HCT116 (cell line): ENCODE measurements at regions not wholly inside any gene's neighbourhood (a gene's known extent, or its start where the extent isn't known, plus 50 kb on each side); places are given as distances from the start of the nearest gene placed in this dataset.
A peak's percentile ranks its signal among the peaks of the same experiment; 100 is the strongest.
"Not testable (repeated sequence)": the region's sequence is repeated elsewhere in the genome, so short reads cannot be mapped to it uniquely, and the experiment has no call there.

Experiments used
- ATAC-seq: fragments of 200-7000 bp; cut with Tn5 transposase; 2 replicates; pipeline ENCODE4 v1.9.1; 2020; ENCODE audit warnings: mild to moderate bottlenecking, moderate library complexity
- BruUV-seq: library from RNA; stranded (reverse); fragments of 400-500 nt; replicated peaks from 2 replicates; lab custom pipeline; 2021; lab: Mats Ljungman, UMichigan
- CTCF ChIA-PET: fragments of 300-600 bp; sonication (Branson Sonifier 250); formaldehyde crosslinking; loops from one replicate; lab custom pipeline; 2021; ENCODE audit warnings: antibody characterized with exemption; lab: Charles Lee
- POLR2A ChIA-PET: fragments of 300-600, 350-600 bp; sonication (Branson Sonifier 250); formaldehyde crosslinking; loops from one replicate; lab custom pipeline; 2021; ENCODE audit warnings: antibody characterized with exemption; lab: Charles Lee
- RAD21 ChIA-PET, 2 experiments: fragments of 300-600 bp; sonication (Branson Sonifier 250); formaldehyde crosslinking; loops; one replicate each; lab custom pipeline; 2023; ENCODE audit warnings: low total read pairs in 2 of 2; ENCODE audit not compliant: uncharacterized antibody in 2 of 2, unreplicated experiment in 2 of 2, low non-redundant PET in 1 of 2; lab: Charles Lee
- DNase-seq: peaks from one replicate; pipeline ENCODE4 v3.0.0-alpha.2; 2010; ENCODE audit warnings: low read depth, low spot score
- H2AFZ ChIP-seq: fragments of 200-600 bp; shearing (Covaris generic), sonication (generic); 2 replicates; pipeline ENCODE4 v1.6.1; 2017; ENCODE audit warnings: low read depth, mixed run types, mixed read lengths, antibody characterized with exemption, low read length; ENCODE audit not compliant: poor library complexity, severe bottlenecking
- H3K27ac ChIP-seq: 2 replicates; pipeline ENCODE4 v1.5.1; 2012; ENCODE audit warnings: low read depth, low read length
- H3K27me3 ChIP-seq: fragments of 200-600 bp; sonication (generic); 2 replicates; pipeline ENCODE4 v1.6.1; 2016; ENCODE audit warnings: mixed run types, low read length, mixed read lengths; ENCODE audit not compliant: insufficient read depth
- H3K36me3 ChIP-seq, 2 experiments: fragments of 200-500 bp in 1 of 2; fragments of 200-600 bp in 1 of 2; sonication (Bioruptor generic) in 1 of 2; sonication (generic) in 1 of 2; 2 replicates each; pipeline versions ENCODE4 v1.5.1 to v1.6.1; 2014 to 2016; ENCODE audit warnings: low read length in 2 of 2, inconsistent platforms in 1 of 2, mixed read lengths in 1 of 2, mixed run types in 1 of 2; ENCODE audit not compliant: insufficient read depth in 2 of 2, control insufficient read depth in 1 of 2
- H3K4me1 ChIP-seq, 2 experiments: fragments of 200-600 bp in 1 of 2; sonication (generic) in 1 of 2; 2 replicates each; pipeline versions ENCODE4 v1.5.1 to v1.6.1; 2012 to 2017; ENCODE audit warnings: low read length in 2 of 2, inconsistent platforms in 1 of 2, mild to moderate bottlenecking in 1 of 2, mixed read lengths in 1 of 2, mixed run types in 1 of 2, moderate library complexity in 1 of 2; ENCODE audit not compliant: insufficient read depth in 2 of 2, control insufficient read depth in 1 of 2
- H3K4me2 ChIP-seq: fragments of 200-600 bp; sonication (generic); 2 replicates; pipeline ENCODE4 v1.6.1; 2017; ENCODE audit warnings: mixed run types, low read length, mixed read lengths
- H3K4me3 ChIP-seq, 2 experiments: fragments of 200-600 bp in 1 of 2; sonication (generic) in 1 of 2; replicated peaks in 1 of 2; 2 replicates each; pipeline ENCODE4 v1.5.1; 2011 to 2016; ENCODE audit warnings: low read length in 2 of 2, control low read depth in 1 of 2, low read depth in 1 of 2, mild to moderate bottlenecking in 1 of 2, mixed read lengths in 1 of 2, mixed run types in 1 of 2
- H3K79me2 ChIP-seq: fragments of 200-600 bp; sonication (generic); 2 replicates; pipeline ENCODE4 v1.6.1; 2017; ENCODE audit warnings: mild to moderate bottlenecking, mixed run types, low read length, moderate library complexity, mixed read lengths; ENCODE audit not compliant: insufficient read depth
- H3K9ac ChIP-seq: fragments of 200-600 bp; sonication (generic); 2 replicates; pipeline ENCODE4 v1.6.1; 2016; ENCODE audit warnings: low read length, mixed read lengths
- H3K9me2 ChIP-seq: fragments of 200-600 bp; sonication (generic), shearing (Covaris generic); 2 replicates; pipeline ENCODE4 v1.6.1; 2017; ENCODE audit warnings: mixed run types, mild to moderate bottlenecking, moderate library complexity; ENCODE audit not compliant: insufficient read depth
- H3K9me3 ChIP-seq, 2 experiments: fragments of 200-500 bp in 1 of 2; fragments of 200-600 bp in 1 of 2; sonication (Bioruptor generic) in 1 of 2; sonication (generic) in 1 of 2; 2 replicates each; pipeline ENCODE4 v1.6.1; 2014 to 2017; ENCODE audit warnings: low read length in 2 of 2, mixed read lengths in 2 of 2, inconsistent platforms in 1 of 2, low read depth in 1 of 2, mild to moderate bottlenecking in 1 of 2, mixed run types in 1 of 2, moderate library complexity in 1 of 2; ENCODE audit not compliant: control insufficient read depth in 1 of 2, insufficient read depth in 1 of 2
- H4K20me1 ChIP-seq: fragments of 200-600 bp; sonication (generic), shearing (Covaris generic); 2 replicates; pipeline ENCODE4 v1.6.1; 2017; ENCODE audit warnings: mixed run types, mild to moderate bottlenecking, moderate library complexity; ENCODE audit not compliant: insufficient read depth
- ATF3 ChIP-seq: IDR thresholded peaks from 2 replicates; pipeline ENCODE4 v1.6.1; 2012
- EZH2 ChIP-seq: fragments of 200-600 bp; sonication (generic); IDR thresholded peaks from 2 replicates; pipeline ENCODE4 v1.6.1; 2017; ENCODE audit warnings: antibody characterized with exemption, mixed run types
- JUND ChIP-seq: IDR thresholded peaks from 2 replicates; pipeline ENCODE4 v1.6.1; 2012
- POLR2A ChIP-seq: IDR thresholded peaks from 2 replicates; pipeline ENCODE4 v1.7.0; 2011; ENCODE audit warnings: borderline replicate concordance; ENCODE audit not compliant: insufficient read depth, insufficient read length; ENCODE audit errors: extremely low read depth
- intact Hi-C: fragments of 100-400 bp; cut with micrococcal nuclease; formaldehyde crosslinking; loops from 2 replicates; pipeline ENCODE4 v1.10.0; 2022

GRCh38 chr20:25867015-25867775 lies 170.5 kb upstream of the ZNF337 start:
- CTCF ChIA-PET, H3K9me3 ChIP-seq, H3K36me3 ChIP-seq, DNase-seq, H4K20me1 ChIP-seq, H3K27ac ChIP-seq, H3K79me2 ChIP-seq, H3K4me2 ChIP-seq, H3K4me3 ChIP-seq, RAD21 ChIA-PET, H3K9me2 ChIP-seq, ATAC-seq, H3K9ac ChIP-seq, POLR2A ChIA-PET, BruUV-seq, intact Hi-C loops, H2AFZ ChIP-seq, H3K27me3 ChIP-seq: not testable (repeated sequence)
- peaks cover 0 to 20% of the 10 kb centered on the region in 2 experiments; a peak in 1 of 4 replicates for H3K4me1 ChIP-seq

- ATAC-seq (peak; percentile 75), DNase-seq (peak; percentile 49)
- Histone ChIP-seq H3K9ac (no peak overlapping the region), H3K9me3 (no peaks in the 10 kb centered on the region), H3K36me3 (no peaks in the 10 kb centered on the region), H2AFZ (peak overlapping the region; percentile 80), H3K79me2 (no peaks in the 10 kb centered on the region), H3K27me3 (no peaks in the 10 kb centered on the region; the same call in 1 of the 2 replicates), H4K20me1 (no peaks in the 10 kb centered on the region), H3K4me1 (peaks cover 0 to 30% of the 10 kb centered on the region in 2 experiments; a peak in 1 of 4 replicates), H3K27ac (no peak overlapping the region), H3K4me3 (peak overlapping the region; percentile 32 to 55), H3K9me2 (no peaks in the 10 kb centered on the region), H3K4me2 (peak overlapping the region; percentile 85)
- BruUV-seq, result no TSS peak
- intact Hi-C loops, result no loop called here
- RAD21 ChIA-PET, result no interaction called here
- TF ChIP-seq JUND (no peak), POLR2A (no peak), EZH2 (no peak), ATF3 (no peak)
- CTCF ChIA-PET, result no interaction called here
- POLR2A ChIA-PET, result no interaction called here
Measured at GRCh38 chr20:25865715-25866656, 169.3 kb upstream of the ZNF337 start.

- RAD21 ChIA-PET, H3K27ac ChIP-seq, H3K9me2 ChIP-seq, H3K9me3 ChIP-seq, H4K20me1 ChIP-seq, BruUV-seq, CTCF ChIA-PET, H3K79me2 ChIP-seq, DNase-seq, H3K36me3 ChIP-seq, ATAC-seq, H3K27me3 ChIP-seq, H3K9ac ChIP-seq, intact Hi-C loops, POLR2A ChIA-PET: not testable (repeated sequence)
- H3K4me1 ChIP-seq, result peaks cover 0 to 30% of the 10 kb centered on the region in 2 experiments; a peak in 1 of 4 replicates
- H2AFZ ChIP-seq, result peak overlapping the region; percentile 80
- H3K4me2 ChIP-seq, result peak overlapping the region; percentile 85
- H3K4me3 ChIP-seq, result peak overlapping the region; percentile 32 to 55
Measured at GRCh38 chr20:25864963-25865714, 168.5 kb upstream of the ZNF337 start.
